ENCODE measurements at regions not wholly inside any gene's neighbourhood (a gene's known extent, or its start where the extent isn't known, plus 50 kb on each side); places are given as distances from the start of the nearest gene placed in this dataset.

DNA sequence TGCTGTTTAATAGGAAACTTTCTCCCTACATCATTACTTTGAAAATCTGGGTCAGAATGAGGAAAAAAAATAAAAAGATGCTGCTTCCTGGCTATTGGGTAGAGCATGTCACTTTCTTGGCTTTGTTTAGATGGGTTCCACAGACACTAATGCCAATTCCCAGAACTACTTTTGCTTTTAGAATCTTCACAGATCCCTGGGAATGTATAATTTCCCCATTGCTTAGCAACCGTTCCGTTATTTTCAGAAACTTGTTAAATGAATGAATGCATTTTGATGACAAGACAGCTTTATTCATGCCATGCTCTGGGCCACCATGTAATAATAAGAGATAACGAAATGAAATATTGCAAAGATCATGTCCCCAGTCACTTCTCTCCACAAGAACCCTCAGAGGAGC is 126.5 kb upstream of the TRPC7 start:
- TF ChIP-seq POLR2A (IDR thresholded peaks at IDR 0.05) = no peak
- TF ChIP-seq, protein P1, sequence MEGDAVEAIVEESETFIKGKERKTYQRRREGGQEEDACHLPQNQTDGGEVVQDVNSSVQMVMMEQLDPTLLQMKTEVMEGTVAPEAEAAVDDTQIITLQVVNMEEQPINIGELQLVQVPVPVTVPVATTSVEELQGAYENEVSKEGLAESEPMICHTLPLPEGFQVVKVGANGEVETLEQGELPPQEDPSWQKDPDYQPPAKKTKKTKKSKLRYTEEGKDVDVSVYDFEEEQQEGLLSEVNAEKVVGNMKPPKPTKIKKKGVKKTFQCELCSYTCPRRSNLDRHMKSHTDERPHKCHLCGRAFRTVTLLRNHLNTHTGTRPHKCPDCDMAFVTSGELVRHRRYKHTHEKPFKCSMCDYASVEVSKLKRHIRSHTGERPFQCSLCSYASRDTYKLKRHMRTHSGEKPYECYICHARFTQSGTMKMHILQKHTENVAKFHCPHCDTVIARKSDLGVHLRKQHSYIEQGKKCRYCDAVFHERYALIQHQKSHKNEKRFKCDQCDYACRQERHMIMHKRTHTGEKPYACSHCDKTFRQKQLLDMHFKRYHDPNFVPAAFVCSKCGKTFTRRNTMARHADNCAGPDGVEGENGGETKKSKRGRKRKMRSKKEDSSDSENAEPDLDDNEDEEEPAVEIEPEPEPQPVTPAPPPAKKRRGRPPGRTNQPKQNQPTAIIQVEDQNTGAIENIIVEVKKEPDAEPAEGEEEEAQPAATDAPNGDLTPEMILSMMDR (IDR thresholded peaks at IDR 0.05) = no peak
- H3K4me3 ChIP-seq (ENCODE audit: low read depth, poor library complexity, severe bottlenecking) = no peak overlapping the region
- 49 to 51% methylated on average over 3 of the region's 3 CpGs for WGBS, 2 donors
- DNase-seq (ENCODE audit: low spot score in 2 of 2) = no peak
- intact Hi-C loops (cut with DNase I; ENCODE audit: low total_unique reads) = no loop called here

DNA sequence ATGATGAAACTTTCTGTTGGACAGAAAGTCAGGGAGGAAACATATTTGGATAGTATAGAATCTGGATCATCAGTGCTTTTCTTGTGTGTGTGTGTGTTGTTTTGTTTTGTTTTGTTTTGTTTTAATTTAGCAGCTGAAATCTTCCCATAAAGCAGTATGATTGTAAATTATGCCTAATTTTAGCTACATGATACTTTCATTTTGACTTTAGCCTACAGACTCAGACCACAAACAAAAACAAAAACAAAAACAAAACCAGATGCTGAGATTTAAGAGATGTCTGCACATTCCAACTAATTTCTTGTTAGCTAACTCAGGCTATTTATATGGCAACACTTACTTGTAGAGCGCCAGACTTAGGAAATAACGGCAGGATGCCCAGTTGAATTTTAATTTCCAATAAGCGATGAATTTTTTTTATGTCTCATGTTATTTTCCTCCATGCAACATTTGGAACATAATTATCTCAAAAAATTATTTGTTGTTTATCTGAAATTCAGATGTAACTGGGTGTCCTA is 119.5 kb upstream of the TRPC7 start:
- no peak for DNase-seq (ENCODE audit: low spot score in 2 of 2)
- H3K4me3 ChIP-seq (ENCODE audit: low read depth, poor library complexity, severe bottlenecking) = no peak overlapping the region
- intact Hi-C loops (cut with DNase I; ENCODE audit: low total_unique reads) = no loop called here
- WGBS, 2 donors = 67 to 73% methylated on average over 3 of the region's 3 CpGs
- no peak for TF ChIP-seq POLR2A (IDR thresholded peaks at IDR 0.05)
- TF ChIP-seq, protein P1 (IDR thresholded peaks at IDR 0.05) = no peak

DNA sequence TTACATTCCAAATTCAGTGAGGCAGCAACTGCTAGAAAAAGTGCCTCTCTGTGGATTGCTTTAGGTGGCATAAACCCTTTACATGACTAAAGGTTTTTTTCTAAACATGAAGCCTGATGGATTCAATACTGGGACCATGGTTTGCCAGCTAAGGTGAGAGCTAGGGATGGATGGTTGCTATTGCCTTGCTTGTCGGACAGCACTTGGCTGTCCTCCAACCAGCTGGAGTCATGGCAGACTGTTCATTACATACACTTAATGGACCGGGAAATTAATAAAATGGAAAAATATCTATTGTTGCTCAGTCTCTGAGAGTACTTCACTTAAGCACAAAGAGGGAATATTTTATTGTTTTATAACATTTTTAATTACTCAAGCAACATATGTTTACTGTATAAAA is 116.9 kb upstream of the TRPC7 start:
- DNase-seq (ENCODE audit: low spot score in 2 of 2) = no peak
- no peak overlapping the region for H3K4me3 ChIP-seq (ENCODE audit: low read depth, poor library complexity, severe bottlenecking)
- TF ChIP-seq, protein P1 (IDR thresholded peaks at IDR 0.05) = no peak
- TF ChIP-seq POLR2A (IDR thresholded peaks at IDR 0.05) = no peak
- WGBS, 2 donors = 74 to 87% methylated on average over 2 of the region's 2 CpGs
- intact Hi-C loops (cut with DNase I; ENCODE audit: low total_unique reads) = no loop called here

DNA sequence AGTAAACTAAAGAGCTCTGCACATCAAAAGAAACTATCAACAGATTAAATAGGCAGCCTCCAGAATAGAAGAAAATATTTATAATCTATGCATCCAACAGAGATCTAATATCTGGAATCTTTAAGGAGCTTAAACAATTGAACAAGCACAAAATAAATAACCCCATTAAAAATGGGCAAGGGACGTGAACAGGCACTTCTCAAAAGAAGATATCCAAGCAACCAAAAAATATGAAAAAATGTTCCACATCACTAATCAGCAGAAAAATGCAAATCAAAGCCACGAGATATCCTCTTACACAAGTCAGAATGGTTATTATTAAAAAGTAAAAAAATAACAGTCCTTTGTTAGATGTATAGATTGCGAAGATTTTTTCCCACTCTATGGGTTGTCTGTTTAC is 109.1 kb upstream of the TRPC7 start:
- WGBS, 2 donors = 78 to 85% methylated on average over 3 of the region's 3 CpGs
- intact Hi-C loops (cut with DNase I; ENCODE audit: low total_unique reads) = no loop called here
- no peak overlapping the region for H3K4me3 ChIP-seq (ENCODE audit: low read depth, poor library complexity, severe bottlenecking)
- no peak for DNase-seq (ENCODE audit: low spot score in 2 of 2)
- TF ChIP-seq POLR2A (IDR thresholded peaks at IDR 0.05) = no peak
- TF ChIP-seq, protein P1 (IDR thresholded peaks at IDR 0.05) = no peak

DNA sequence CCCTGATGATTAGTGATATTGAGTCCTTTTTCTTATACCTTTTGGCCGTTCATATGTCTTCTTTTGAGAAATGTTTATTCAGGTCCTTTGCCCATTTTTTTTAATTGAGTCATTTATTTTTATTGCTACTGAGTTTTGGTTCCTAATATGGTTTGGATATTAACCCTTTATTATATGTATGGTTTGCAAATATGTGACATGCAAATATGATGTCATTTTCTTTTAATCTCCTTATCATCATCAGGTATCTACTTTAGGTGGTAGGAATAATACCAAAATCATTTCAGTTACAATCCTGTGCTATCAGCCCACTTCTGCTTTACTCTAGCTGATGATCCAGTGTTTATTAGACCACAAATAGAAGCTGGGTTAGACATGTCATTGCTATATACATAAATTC is 102.3 kb upstream of the TRPC7 start:
- WGBS, 2 donors = 38 to 55% methylated on average over 1 of the region's 1 CpG
- intact Hi-C loops (cut with DNase I; ENCODE audit: low total_unique reads) = no loop called here

DNA sequence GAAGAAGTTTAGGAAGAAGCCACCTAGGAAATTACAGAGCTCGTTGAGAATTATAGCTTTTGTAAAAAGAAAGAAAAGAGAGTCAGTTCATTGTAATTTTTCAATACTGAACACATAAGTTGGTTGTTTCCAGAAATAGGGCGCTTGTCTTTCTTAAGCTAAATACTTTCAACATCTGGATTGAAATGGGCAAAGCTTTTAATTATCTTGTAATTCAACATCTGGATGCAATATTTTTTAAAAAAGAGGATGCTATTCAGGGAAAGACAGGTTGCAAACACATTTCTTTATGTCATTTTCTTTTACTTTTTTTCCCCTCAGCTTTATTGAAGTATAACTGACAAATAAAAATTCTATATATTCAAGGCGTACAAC is 100.7 kb upstream of the TRPC7 start:
- intact Hi-C loops (cut with DNase I; ENCODE audit: low total_unique reads) = no loop called here
- DNase-seq (ENCODE audit: low spot score in 2 of 2) = no peak
- WGBS, 2 donors = 45 to 49% methylated on average over 3 of the region's 3 CpGs
- TF ChIP-seq, protein P1 (IDR thresholded peaks at IDR 0.05) = no peak
- TF ChIP-seq POLR2A (IDR thresholded peaks at IDR 0.05) = no peak
- no peak overlapping the region for H3K4me3 ChIP-seq (ENCODE audit: low read depth, poor library complexity, severe bottlenecking)

More for the DNA sequence above, 102.3 kb upstream of the TRPC7 start:
- DNase-seq (ENCODE audit: low spot score in 2 of 2) = no peak
- TF ChIP-seq POLR2A (IDR thresholded peaks at IDR 0.05) = no peak
- TF ChIP-seq, protein P1 (IDR thresholded peaks at IDR 0.05) = no peak
- H3K4me3 ChIP-seq (ENCODE audit: low read depth, poor library complexity, severe bottlenecking) = no peak overlapping the region

Measured in lower leg skin (tissue), 4 donors.